GM13976 (cell line): ENCODE measurements at regions not wholly inside any gene's neighbourhood (a gene's known extent, or its start where the extent isn't known, plus 50 kb on each side); places are given as distances from the start of the nearest gene placed in this dataset.
"Not testable (repeated sequence)": the region's sequence is repeated elsewhere in the genome, so short reads cannot be mapped to it uniquely, and the experiment has no call there.

Source experiments
- DNase-seq: peaks from one replicate; pipeline ENCODE4 v3.0.0; 2012; ENCODE audit warnings: low spot score
- CTCF ChIP-seq: IDR thresholded peaks from 2 replicates; pipeline ENCODE4 v1.5.1; 2012; ENCODE audit warnings: borderline replicate concordance, mild to moderate bottlenecking; ENCODE audit not compliant: insufficient read depth; ENCODE audit errors: extremely low read depth, missing control alignments, control extremely low read depth
- in situ Hi-C: fragments of 300-500 bp; cut with MboI; formaldehyde crosslinking; loops from one replicate; pipeline ENCODE4 v1.12.0; 2022; ENCODE audit warnings: low sequenced_read_pairs, mixed read lengths, inconsistent platforms; ENCODE audit not compliant: unreplicated experiment

GRCh38 chr11:87778357-87778756, 396.9 kb downstream of the RAB38 start:
- no peak for TF ChIP-seq CTCF
- in situ Hi-C loops = no loop called here
- no peak for DNase-seq

GRCh38 chr11:87775036-87775435, 400.2 kb downstream of the RAB38 start:
- TF ChIP-seq CTCF = no peak
- DNase-seq = no peak
- in situ Hi-C loops = no loop called here

GRCh38 chr11:87769661-87770060, 405.6 kb downstream of the RAB38 start:
- no peak for DNase-seq
- in situ Hi-C loops = no loop called here
- TF ChIP-seq CTCF = no peak

GRCh38 chr11:87767615-87768014, 407.6 kb downstream of the RAB38 start:
- in situ Hi-C loops = no loop called here
- no peak for DNase-seq
- TF ChIP-seq CTCF = no peak

GRCh38 chr11:87764075-87764474, 411.2 kb downstream of the RAB38 start:
- in situ Hi-C loops, DNase-seq: not testable (repeated sequence)

- in situ Hi-C loops = no loop called here
- no peak for DNase-seq
- TF ChIP-seq CTCF = no peak
These were observed 420.6 kb downstream of the RAB38 start for GRCh38 chr11:87754685-87755084.

GRCh38 chr11:87753143-87753542, 422.1 kb downstream of the RAB38 start:
- no peak for TF ChIP-seq CTCF

More at GRCh38 chr11:87753143-87753542, 422.1 kb downstream of the RAB38 start:
- DNase-seq = no peak
- in situ Hi-C loops = no loop called here
